ENCODE measurements at regions not wholly inside any gene's neighbourhood (a gene's known extent, or its start where the extent isn't known, plus 50 kb on each side); places are given as distances from the start of the nearest gene placed in this dataset.

GRCh38 chr12:111255261-111255660 is 113.6 kb downstream of the PHETA1 start:
- H3K9me3 ChIP-seq (replicated peaks; ENCODE audit: low read length), result no peaks in the 10 kb centered on the region
- H3K36me3 ChIP-seq (ENCODE audit: insufficient read depth, low read length), result no peaks in the 10 kb centered on the region
- no peak overlapping the region for H3K4me2 ChIP-seq (ENCODE audit: low read length)
- H3K27me3 ChIP-seq (ENCODE audit: control insufficient read depth, insufficient read depth, low read length), result peaks cover 26% of the 10 kb centered on the region
- no peaks in the 10 kb centered on the region for H3K4me1 ChIP-seq (ENCODE audit: control insufficient read depth, insufficient read depth, low read length)
- no peak overlapping the region for H3K9ac ChIP-seq (ENCODE audit: low read depth, low read length)
- H3K4me3 ChIP-seq (ENCODE audit: low read length), result no peak overlapping the region

- Histone ChIP-seq H3K4me3 (ENCODE audit: low read length) (no peak overlapping the region), H3K27me3 (ENCODE audit: control insufficient read depth, insufficient read depth, low read length) (peaks cover 26% of the 10 kb centered on the region), H3K36me3 (ENCODE audit: insufficient read depth, low read length) (no peaks in the 10 kb centered on the region), H3K9ac (ENCODE audit: low read depth, low read length) (no peak overlapping the region), H3K4me1 (ENCODE audit: control insufficient read depth, insufficient read depth, low read length) (no peaks in the 10 kb centered on the region), H3K9me3 (replicated peaks; ENCODE audit: low read length) (no peaks in the 10 kb centered on the region), H3K4me2 (ENCODE audit: low read length) (no peak overlapping the region)
Measured at GRCh38 chr12:111254106-111254505, 114.8 kb downstream of the PHETA1 start.

- no peak overlapping the region for H3K9ac ChIP-seq (ENCODE audit: low read depth, low read length)
- H3K4me3 ChIP-seq (ENCODE audit: low read length), result no peak overlapping the region
- no peaks in the 10 kb centered on the region for H3K9me3 ChIP-seq (replicated peaks; ENCODE audit: low read length)
- no peaks in the 10 kb centered on the region for H3K4me1 ChIP-seq (ENCODE audit: control insufficient read depth, insufficient read depth, low read length)
- no peak overlapping the region for H3K4me2 ChIP-seq (ENCODE audit: low read length)
- H3K27me3 ChIP-seq (ENCODE audit: control insufficient read depth, insufficient read depth, low read length), result peaks cover 26% of the 10 kb centered on the region
- H3K36me3 ChIP-seq (ENCODE audit: insufficient read depth, low read length), result no peaks in the 10 kb centered on the region
Measured at GRCh38 chr12:111253213-111253612, 115.7 kb downstream of the PHETA1 start.

GRCh38 chr12:111251787-111252186 is 117.1 kb downstream of the PHETA1 start:
- Histone ChIP-seq H3K4me3 (ENCODE audit: low read length) (no peak overlapping the region), H3K36me3 (ENCODE audit: insufficient read depth, low read length) (no peaks in the 10 kb centered on the region), H3K9ac (ENCODE audit: low read depth, low read length) (no peak overlapping the region), H3K4me2 (ENCODE audit: low read length) (no peak overlapping the region), H3K27me3 (ENCODE audit: control insufficient read depth, insufficient read depth, low read length) (peaks cover 24% of the 10 kb centered on the region), H3K4me1 (ENCODE audit: control insufficient read depth, insufficient read depth, low read length) (no peaks in the 10 kb centered on the region), H3K9me3 (replicated peaks; ENCODE audit: low read length) (no peaks in the 10 kb centered on the region)

- Histone ChIP-seq H3K9ac (ENCODE audit: low read depth, low read length) (no peak overlapping the region), H3K36me3 (ENCODE audit: insufficient read depth, low read length) (no peaks in the 10 kb centered on the region), H3K4me3 (ENCODE audit: low read length) (no peak overlapping the region), H3K27me3 (ENCODE audit: control insufficient read depth, insufficient read depth, low read length) (peaks cover 27% of the 10 kb centered on the region), H3K4me1 (ENCODE audit: control insufficient read depth, insufficient read depth, low read length) (no peaks in the 10 kb centered on the region), H3K4me2 (ENCODE audit: low read length) (no peak overlapping the region), H3K9me3 (replicated peaks; ENCODE audit: low read length) (no peaks in the 10 kb centered on the region)
Measured at GRCh38 chr12:111251058-111251730, 117.7 kb downstream of the PHETA1 start.

GRCh38 chr12:111250251-111250881 is 118.5 kb downstream of the PHETA1 start:
- peaks cover 27% of the 10 kb centered on the region for H3K27me3 ChIP-seq (ENCODE audit: control insufficient read depth, insufficient read depth, low read length)
- H3K9ac ChIP-seq (ENCODE audit: low read depth, low read length), result no peak overlapping the region
- no peaks in the 10 kb centered on the region for H3K9me3 ChIP-seq (replicated peaks; ENCODE audit: low read length)
- no peaks in the 10 kb centered on the region for H3K4me1 ChIP-seq (ENCODE audit: control insufficient read depth, insufficient read depth, low read length)
- no peak overlapping the region for H3K4me3 ChIP-seq (ENCODE audit: low read length)
- H3K36me3 ChIP-seq (ENCODE audit: insufficient read depth, low read length), result no peaks in the 10 kb centered on the region
- H3K4me2 ChIP-seq (ENCODE audit: low read length), result no peak overlapping the region

- H3K9me3 ChIP-seq (replicated peaks; ENCODE audit: low read length), result no peaks in the 10 kb centered on the region
- no peaks in the 10 kb centered on the region for H3K4me1 ChIP-seq (ENCODE audit: control insufficient read depth, insufficient read depth, low read length)
- H3K4me2 ChIP-seq (ENCODE audit: low read length), result no peak overlapping the region
- H3K4me3 ChIP-seq (ENCODE audit: low read length), result no peak overlapping the region
- no peaks in the 10 kb centered on the region for H3K36me3 ChIP-seq (ENCODE audit: insufficient read depth, low read length)
- no peak overlapping the region for H3K9ac ChIP-seq (ENCODE audit: low read depth, low read length)
- peaks cover 27% of the 10 kb centered on the region for H3K27me3 ChIP-seq (ENCODE audit: control insufficient read depth, insufficient read depth, low read length)
Measured at GRCh38 chr12:111249757-111250156, 119.1 kb downstream of the PHETA1 start.

- no peaks in the 10 kb centered on the region for H3K9me3 ChIP-seq (replicated peaks; ENCODE audit: low read length)
- H3K27me3 ChIP-seq (ENCODE audit: control insufficient read depth, insufficient read depth, low read length), result peaks cover 22% of the 10 kb centered on the region
- no peaks in the 10 kb centered on the region for H3K36me3 ChIP-seq (ENCODE audit: insufficient read depth, low read length)
- H3K4me2 ChIP-seq (ENCODE audit: low read length), result no peak overlapping the region
- H3K4me3 ChIP-seq (ENCODE audit: low read length), result no peak overlapping the region
- H3K9ac ChIP-seq (ENCODE audit: low read depth, low read length), result no peak overlapping the region
- no peaks in the 10 kb centered on the region for H3K4me1 ChIP-seq (ENCODE audit: control insufficient read depth, insufficient read depth, low read length)
Measured at GRCh38 chr12:111249018-111249370, 119.9 kb downstream of the PHETA1 start.

- Histone ChIP-seq H3K4me1 (ENCODE audit: control insufficient read depth, insufficient read depth, low read length) (no peaks in the 10 kb centered on the region), H3K9me3 (replicated peaks; ENCODE audit: low read length) (no peaks in the 10 kb centered on the region), H3K4me3 (ENCODE audit: low read length) (no peak overlapping the region), H3K27me3 (ENCODE audit: control insufficient read depth, insufficient read depth, low read length) (peaks cover 22% of the 10 kb centered on the region), H3K36me3 (ENCODE audit: insufficient read depth, low read length) (no peaks in the 10 kb centered on the region), H3K4me2 (ENCODE audit: low read length) (no peak overlapping the region), H3K9ac (ENCODE audit: low read depth, low read length) (no peak overlapping the region)
Measured at GRCh38 chr12:111248236-111249017, 120.5 kb downstream of the PHETA1 start.

GRCh38 chr12:111247083-111247783 is 121.7 kb downstream of the PHETA1 start:
- H3K4me1 ChIP-seq (ENCODE audit: control insufficient read depth, insufficient read depth, low read length), result no peaks in the 10 kb centered on the region
- H3K9ac ChIP-seq (ENCODE audit: low read depth, low read length), result no peak overlapping the region
- H3K36me3 ChIP-seq (ENCODE audit: insufficient read depth, low read length), result no peaks in the 10 kb centered on the region
- no peaks in the 10 kb centered on the region for H3K9me3 ChIP-seq (replicated peaks; ENCODE audit: low read length)
- H3K4me3 ChIP-seq (ENCODE audit: low read length), result no peak overlapping the region
- peaks cover 22% of the 10 kb centered on the region for H3K27me3 ChIP-seq (ENCODE audit: control insufficient read depth, insufficient read depth, low read length)
- no peak overlapping the region for H3K4me2 ChIP-seq (ENCODE audit: low read length)

GRCh38 chr12:111246477-111247011 is 122.4 kb downstream of the PHETA1 start:
- H3K27me3 ChIP-seq (ENCODE audit: control insufficient read depth, insufficient read depth, low read length), result peaks cover 15% of the 10 kb centered on the region
- H3K9ac ChIP-seq (ENCODE audit: low read depth, low read length), result no peak overlapping the region
- no peak overlapping the region for H3K4me3 ChIP-seq (ENCODE audit: low read length)
- no peaks in the 10 kb centered on the region for H3K36me3 ChIP-seq (ENCODE audit: insufficient read depth, low read length)
- no peak overlapping the region for H3K4me2 ChIP-seq (ENCODE audit: low read length)
- no peaks in the 10 kb centered on the region for H3K4me1 ChIP-seq (ENCODE audit: control insufficient read depth, insufficient read depth, low read length)
- no peaks in the 10 kb centered on the region for H3K9me3 ChIP-seq (replicated peaks; ENCODE audit: low read length)
